ENCODE measurements at regions not wholly inside any gene's neighbourhood (a gene's known extent, or its start where the extent isn't known, plus 50 kb on each side); places are given as distances from the start of the nearest gene placed in this dataset.

- TF ChIP-seq CHD7 (IDR thresholded peaks at IDR 0.05; ENCODE audit: insufficient replicate concordance, low read length) (no peak), SIN3A (conservative IDR thresholded peaks at IDR 0.05 in 1 of 2, IDR thresholded peaks at IDR 0.05 in 1 of 2; ENCODE audit: low read depth in 1 of 2, low read length in 2 of 2) (no peak), NANOG (IDR thresholded peaks at IDR 0.05; ENCODE audit: insufficient read depth, low read depth, low read length, poor library complexity, severe bottlenecking) (no peak), KDM5A (IDR thresholded peaks at IDR 0.05; ENCODE audit: low read length) (no peak), HDAC6 (IDR thresholded peaks at IDR 0.05; ENCODE audit: low read depth, low read length) (no peak), FOSL1 (IDR thresholded peaks at IDR 0.05; ENCODE audit: insufficient read depth, low read depth, low read length) (no peak), SP1 (IDR thresholded peaks at IDR 0.05; ENCODE audit: low read depth, low read length) (no peak), SP2 (IDR thresholded peaks at IDR 0.05; ENCODE audit: low read length) (no peak)
Measured at GRCh38 chr6:120587381-120587780, 746.9 kb downstream of the TBC1D32 start (continued).
